OCI-LY1 (cell line): ENCODE measurements at regions not wholly inside any gene's neighbourhood (a gene's known extent, or its start where the extent isn't known, plus 50 kb on each side); places are given as distances from the start of the nearest gene placed in this dataset.

Source experiments
- H2AFZ ChIP-seq: fragments of 200-600 bp; sonication (generic), shearing (Covaris generic); 2 replicates; pipeline ENCODE4 v1.6.0; 2014; ENCODE audit warnings: antibody characterized with exemption, mild to moderate bottlenecking, low read length
- H3F3A ChIP-seq: fragments of 200-600 bp; sonication (generic), shearing (Covaris generic); 2 replicates; pipeline ENCODE4 v1.6.0; 2014; ENCODE audit warnings: mild to moderate bottlenecking, antibody characterized with exemption, low read length, moderate library complexity; ENCODE audit not compliant: insufficient read depth
- H3K27ac ChIP-seq: fragments of 200-600 bp; sonication (generic); 2 replicates; pipeline ENCODE4 v1.5.1; 2014; ENCODE audit warnings: low read length, mixed run types, mild to moderate bottlenecking, low read depth; ENCODE audit not compliant: poor library complexity, severe bottlenecking
- H3K27me3 ChIP-seq: fragments of 200-600 bp; sonication (generic); 2 replicates; pipeline ENCODE4 v1.6.0; 2014; ENCODE audit warnings: antibody characterized with exemption, mild to moderate bottlenecking, low read length, moderate library complexity; ENCODE audit not compliant: insufficient read depth
- H3K36me3 ChIP-seq: fragments of 200-600 bp; sonication (generic); 2 replicates; pipeline ENCODE4 v1.6.1; 2014; ENCODE audit warnings: mild to moderate bottlenecking, antibody characterized with exemption, low read length, moderate library complexity, mixed read lengths; ENCODE audit not compliant: insufficient read depth
- H3K4me1 ChIP-seq: fragments of 200-600 bp; sonication (generic); 2 replicates; pipeline ENCODE4 v1.5.1; 2014; ENCODE audit warnings: mild to moderate bottlenecking, low read length, moderate library complexity; ENCODE audit not compliant: insufficient read depth, severe bottlenecking
- H3K4me2 ChIP-seq: fragments of 200-600 bp; sonication (generic), shearing (Covaris generic); 2 replicates; pipeline ENCODE4 v1.6.1; 2014; ENCODE audit warnings: low read length
- H3K4me3 ChIP-seq: fragments of 200-600 bp; sonication (generic); 2 replicates; pipeline ENCODE4 v1.5.1; 2014; ENCODE audit warnings: low read length, low read depth, mild to moderate bottlenecking, mixed read lengths; ENCODE audit not compliant: poor library complexity, severe bottlenecking
- H3K79me2 ChIP-seq: fragments of 200-600 bp; shearing (Covaris generic); 2 replicates; pipeline ENCODE4 v1.6.1; 2016; ENCODE audit warnings: mixed run types, low read length, mixed read lengths; ENCODE audit not compliant: insufficient read depth
- H3K9ac ChIP-seq: fragments of 200-600 bp; sonication (generic), shearing (Covaris generic); 2 replicates; pipeline ENCODE4 v1.6.1; 2014; ENCODE audit warnings: mild to moderate bottlenecking, low read length, mixed read lengths
- H3K9me2 ChIP-seq: fragments of 200-600 bp; sonication (generic), shearing (Covaris generic); 2 replicates; pipeline ENCODE4 v1.6.1; 2014; ENCODE audit warnings: low read depth, mild to moderate bottlenecking, low read length, mixed read lengths
- H3K9me3 ChIP-seq: fragments of 200-600 bp; shearing (Covaris generic); 2 replicates; pipeline ENCODE4 v1.6.1; 2014; ENCODE audit warnings: low read length, mixed read lengths
- H4K20me1 ChIP-seq: fragments of 200-600 bp; sonication (generic), shearing (Covaris generic); 2 replicates; pipeline ENCODE4 v1.6.0; 2016; ENCODE audit warnings: mild to moderate bottlenecking, low read length; ENCODE audit not compliant: insufficient read depth
- CTCF ChIP-seq: fragments of 200-600 bp; sonication (generic), shearing (Covaris generic); IDR thresholded peaks from 2 replicates; pipeline ENCODE4 v1.5.1; 2017; ENCODE audit warnings: mild to moderate bottlenecking, antibody characterized with exemption, low read length, moderate library complexity, mixed read lengths
- EZH2 ChIP-seq: fragments of 200-600 bp; sonication (generic), shearing (Covaris generic); IDR thresholded peaks from 2 replicates; pipeline ENCODE4 v1.8.0; 2017; ENCODE audit warnings: borderline replicate concordance, mixed run types, mild to moderate bottlenecking, antibody characterized with exemption, low read length, moderate library complexity, mixed read lengths

- no peak overlapping the region for H3K27ac ChIP-seq
- no peaks in the 10 kb centered on the region for H3K9me3 ChIP-seq
- H3K9me2 ChIP-seq: no peaks in the 10 kb centered on the region
- H3K9ac ChIP-seq: no peak overlapping the region
- H3F3A ChIP-seq: no peaks in the 10 kb centered on the region
- no peak overlapping the region for H3K4me2 ChIP-seq
- TF ChIP-seq CTCF: no peak
- TF ChIP-seq EZH2: no peak
- no peaks in the 10 kb centered on the region for H3K4me1 ChIP-seq
- H2AFZ ChIP-seq: no peak overlapping the region
- H4K20me1 ChIP-seq: no peaks in the 10 kb centered on the region
- no peaks in the 10 kb centered on the region for H3K79me2 ChIP-seq
- no peaks in the 10 kb centered on the region for H3K27me3 ChIP-seq
- H3K36me3 ChIP-seq: no peaks in the 10 kb centered on the region
- H3K4me3 ChIP-seq: no peak overlapping the region
Measured at GRCh38 chr2:182616471-182617393, 99.3 kb upstream of the DNAJC10 start.

GRCh38 chr2:182618672-182619079 lies 97.4 kb upstream of the DNAJC10 start:
- Histone ChIP-seq H3K9me3 (no peaks in the 10 kb centered on the region), H3K27me3 (no peaks in the 10 kb centered on the region), H3K9me2 (no peaks in the 10 kb centered on the region), H4K20me1 (no peaks in the 10 kb centered on the region), H3K9ac (no peak overlapping the region), H2AFZ (no peak overlapping the region), H3F3A (no peaks in the 10 kb centered on the region), H3K36me3 (no peaks in the 10 kb centered on the region), H3K4me2 (no peak overlapping the region), H3K4me3 (no peak overlapping the region), H3K27ac (no peak overlapping the region), H3K4me1 (no peaks in the 10 kb centered on the region), H3K79me2 (no peaks in the 10 kb centered on the region)
- TF ChIP-seq CTCF: no peak
- TF ChIP-seq EZH2: no peak

GRCh38 chr2:182619276-182619675 lies 96.8 kb upstream of the DNAJC10 start:
- Histone ChIP-seq H3K27me3 (no peaks in the 10 kb centered on the region), H3K9me2 (no peaks in the 10 kb centered on the region), H3K9me3 (no peaks in the 10 kb centered on the region), H3K79me2 (no peaks in the 10 kb centered on the region), H2AFZ (no peak overlapping the region), H4K20me1 (no peaks in the 10 kb centered on the region), H3K4me1 (no peaks in the 10 kb centered on the region), H3K4me2 (no peak overlapping the region), H3K9ac (no peak overlapping the region), H3K27ac (no peak overlapping the region), H3K4me3 (no peak overlapping the region), H3K36me3 (no peaks in the 10 kb centered on the region), H3F3A (no peaks in the 10 kb centered on the region)
- TF ChIP-seq CTCF (no peak), EZH2 (no peak)
